GM12873 (cell line): ENCODE measurements at regions not wholly inside any gene's neighbourhood (a gene's known extent, or its start where the extent isn't known, plus 50 kb on each side); places are given as distances from the start of the nearest gene placed in this dataset.

Experiments
- TF ChIP-seq, protein P1 (sequence below): IDR thresholded peaks from 2 replicates; pipeline ENCODE4 v1.5.1; 2012; ENCODE audit warnings: low read depth, mild to moderate bottlenecking, moderate library complexity, low read length, control low read depth; ENCODE audit not compliant: insufficient read depth; ENCODE audit errors: missing control alignments

DNA sequence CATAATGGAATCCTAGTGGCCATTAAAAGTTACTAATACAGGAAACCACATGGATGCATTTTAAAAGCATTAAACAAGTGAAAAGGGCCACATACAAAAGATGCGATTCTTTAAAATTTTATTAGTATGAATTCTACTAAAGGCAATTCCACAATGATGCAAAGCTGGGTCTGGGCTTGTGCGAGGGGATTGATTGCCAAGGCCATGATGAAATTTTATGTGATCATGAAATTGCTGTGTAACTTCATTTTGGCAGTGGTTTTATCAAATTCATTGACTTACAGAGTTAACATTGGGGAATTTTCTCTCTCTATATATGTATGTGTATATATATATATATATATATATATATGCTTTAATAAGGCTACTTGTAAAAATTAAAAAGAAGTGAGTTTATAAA is 1142.5 kb upstream of the IGFBP7 start:
- TF ChIP-seq, protein P1, sequence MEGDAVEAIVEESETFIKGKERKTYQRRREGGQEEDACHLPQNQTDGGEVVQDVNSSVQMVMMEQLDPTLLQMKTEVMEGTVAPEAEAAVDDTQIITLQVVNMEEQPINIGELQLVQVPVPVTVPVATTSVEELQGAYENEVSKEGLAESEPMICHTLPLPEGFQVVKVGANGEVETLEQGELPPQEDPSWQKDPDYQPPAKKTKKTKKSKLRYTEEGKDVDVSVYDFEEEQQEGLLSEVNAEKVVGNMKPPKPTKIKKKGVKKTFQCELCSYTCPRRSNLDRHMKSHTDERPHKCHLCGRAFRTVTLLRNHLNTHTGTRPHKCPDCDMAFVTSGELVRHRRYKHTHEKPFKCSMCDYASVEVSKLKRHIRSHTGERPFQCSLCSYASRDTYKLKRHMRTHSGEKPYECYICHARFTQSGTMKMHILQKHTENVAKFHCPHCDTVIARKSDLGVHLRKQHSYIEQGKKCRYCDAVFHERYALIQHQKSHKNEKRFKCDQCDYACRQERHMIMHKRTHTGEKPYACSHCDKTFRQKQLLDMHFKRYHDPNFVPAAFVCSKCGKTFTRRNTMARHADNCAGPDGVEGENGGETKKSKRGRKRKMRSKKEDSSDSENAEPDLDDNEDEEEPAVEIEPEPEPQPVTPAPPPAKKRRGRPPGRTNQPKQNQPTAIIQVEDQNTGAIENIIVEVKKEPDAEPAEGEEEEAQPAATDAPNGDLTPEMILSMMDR = no peak

DNA sequence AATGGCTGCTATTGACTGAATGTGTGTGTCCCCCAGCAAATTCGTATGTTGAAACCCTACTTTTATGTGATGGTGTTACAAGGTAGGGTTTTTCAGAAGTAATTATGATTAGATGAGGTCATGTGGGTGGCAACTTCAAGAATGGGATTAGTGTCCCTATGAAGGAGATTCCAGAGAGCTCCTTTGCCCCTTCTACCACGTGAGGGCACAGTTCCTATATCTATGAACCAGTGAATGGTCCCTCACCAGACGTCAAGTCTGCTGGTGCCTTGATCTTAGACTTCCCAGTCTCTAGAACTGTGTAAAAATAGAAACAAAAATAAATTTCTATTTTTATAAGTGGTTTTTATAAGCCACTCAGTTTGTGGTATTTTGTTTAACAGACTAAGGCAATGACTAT is 1137.6 kb upstream of the IGFBP7 start:
- TF ChIP-seq, protein P1 = no peak

DNA sequence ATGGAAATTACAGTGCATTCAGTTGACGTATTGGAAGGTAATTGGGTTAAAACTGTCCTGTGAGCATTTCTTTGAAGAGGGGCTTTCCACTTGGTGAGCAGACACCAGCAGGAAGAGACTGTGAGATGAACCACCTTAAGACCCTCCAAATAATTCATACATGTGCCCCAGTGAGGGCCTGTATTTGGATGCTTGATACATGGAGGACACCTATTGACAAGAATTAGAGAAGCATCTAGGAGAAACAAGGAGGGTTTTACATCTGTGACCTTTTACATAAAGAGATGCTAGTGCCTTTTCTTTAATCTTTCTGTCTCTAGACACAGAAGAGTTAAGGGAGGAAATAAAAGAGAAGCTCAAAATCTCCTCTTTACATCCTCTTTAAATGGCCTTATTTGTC is 1115.3 kb upstream of the IGFBP7 start:
- TF ChIP-seq, protein P1 = no peak

DNA sequence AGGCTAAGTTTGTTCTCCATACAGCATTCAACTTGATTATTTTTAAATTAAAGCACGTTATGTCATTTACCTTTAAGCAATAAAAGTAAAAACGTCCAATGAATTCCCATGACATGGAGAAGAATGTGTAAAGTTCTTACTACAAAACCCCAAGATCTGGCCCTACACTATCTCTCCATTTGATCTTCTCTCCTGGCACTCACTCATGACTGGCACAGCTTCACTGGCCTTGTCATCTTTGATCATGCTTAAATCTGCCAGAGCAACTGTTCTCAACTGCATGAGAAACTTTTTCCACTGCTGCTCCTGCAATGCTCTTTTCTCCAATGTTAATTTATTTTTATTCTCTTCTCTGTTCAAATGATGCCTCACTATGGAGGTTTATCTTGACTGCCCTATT is 1109.0 kb upstream of the IGFBP7 start:
- TF ChIP-seq, protein P1 = no peak

DNA sequence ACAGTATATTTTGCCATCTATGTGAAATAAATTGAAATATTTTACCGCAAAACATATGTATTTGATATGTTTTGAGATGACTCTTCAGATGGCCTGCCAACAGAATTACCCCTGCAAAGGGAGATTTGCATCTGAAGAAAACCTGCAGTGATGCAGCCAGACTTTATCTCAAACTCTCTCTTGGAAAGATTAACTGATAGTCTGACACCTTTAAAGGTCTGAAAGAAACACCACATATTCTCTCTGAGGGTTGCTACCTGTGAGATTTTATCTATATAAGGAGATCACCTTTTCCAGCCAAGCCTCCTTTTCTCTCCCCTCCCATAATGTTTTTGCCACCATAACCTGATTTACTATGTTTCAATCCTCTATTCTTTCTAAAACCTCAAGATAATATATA is 1106.3 kb upstream of the IGFBP7 start:
- TF ChIP-seq, protein P1 = no peak

DNA sequence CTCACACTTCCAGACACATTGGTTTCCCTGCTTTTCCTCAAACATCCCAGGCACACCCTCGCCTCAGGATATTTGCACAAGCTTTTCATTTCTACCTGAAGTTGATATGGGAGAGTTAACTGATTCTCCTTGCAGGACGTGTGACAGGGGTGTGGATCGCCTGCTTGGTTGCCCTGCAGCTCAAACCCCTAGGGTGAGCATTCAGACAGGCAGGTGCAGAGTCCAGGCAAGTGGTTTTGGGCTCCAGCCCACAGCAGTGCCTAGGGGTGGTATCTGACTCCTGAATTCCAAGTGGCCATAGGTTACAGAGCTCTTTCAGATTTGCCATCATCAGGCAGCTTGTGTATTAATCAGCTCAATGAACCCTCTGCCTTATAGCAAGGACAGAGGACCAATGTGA is 1104.2 kb upstream of the IGFBP7 start:
- TF ChIP-seq, protein P1 = no peak

DNA sequence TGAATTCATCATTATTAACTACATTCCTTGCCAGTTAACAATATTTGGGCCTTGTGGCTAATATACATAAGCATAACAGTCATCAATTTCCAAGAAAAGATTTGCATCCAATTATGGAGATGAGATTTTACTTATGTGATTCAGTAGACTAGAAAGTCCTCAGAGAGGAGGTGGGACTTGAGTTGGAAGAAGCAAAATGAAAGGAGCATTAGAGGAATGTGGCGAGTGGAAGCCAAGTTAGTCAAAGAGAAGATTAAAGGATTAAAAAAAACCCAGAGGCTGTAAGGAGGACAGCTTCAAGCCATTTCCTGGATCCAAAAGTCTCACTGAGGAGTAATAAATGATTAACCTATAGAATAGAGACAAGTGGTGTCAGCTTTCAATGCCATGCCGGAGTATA is 1099.4 kb upstream of the IGFBP7 start:
- TF ChIP-seq, protein P1 = no peak

DNA sequence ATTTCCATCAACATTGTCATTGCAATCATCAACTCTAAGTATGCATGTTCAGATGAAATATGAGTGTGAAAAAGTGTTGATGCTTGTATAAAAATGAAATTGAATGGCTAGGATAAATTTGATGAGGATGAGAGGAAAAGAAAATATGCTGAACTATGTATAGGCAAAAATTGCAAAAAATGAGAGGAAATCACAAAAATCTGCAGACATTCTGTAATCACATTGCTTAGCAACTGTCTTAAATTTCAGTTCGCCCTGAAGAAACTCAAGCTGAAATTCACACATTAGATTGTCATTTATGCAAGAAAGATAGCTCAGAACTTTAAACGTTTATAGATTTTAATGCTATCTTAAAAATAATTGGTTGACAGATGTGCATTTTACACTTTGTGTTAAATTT is 1098.8 kb upstream of the IGFBP7 start:
- TF ChIP-seq, protein P1 = no peak
